ENCODE measurements at regions not wholly inside any gene's neighbourhood (a gene's known extent, or its start where the extent isn't known, plus 50 kb on each side); places are given as distances from the start of the nearest gene placed in this dataset.
A peak's percentile ranks its signal among the peaks of the same experiment; 100 is the strongest.

DNA sequence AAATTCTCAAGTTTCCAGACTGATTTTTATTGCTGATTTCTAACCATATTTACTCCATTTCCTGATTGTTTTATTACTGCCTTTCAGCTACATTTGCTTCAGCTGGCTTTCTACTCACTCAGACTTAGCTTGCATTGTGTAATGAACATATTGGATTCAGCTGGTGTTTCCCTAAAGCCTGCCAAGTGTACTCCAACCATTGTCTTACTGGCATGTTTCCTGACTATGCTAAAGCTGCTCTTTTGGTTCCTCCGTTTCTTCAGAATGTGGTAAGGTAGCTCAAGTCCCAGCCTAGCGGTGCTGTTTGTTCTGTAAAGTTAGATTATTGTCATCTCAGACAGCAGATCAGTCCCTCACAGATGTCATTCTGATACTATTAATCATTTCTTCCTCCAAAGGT lies 53.1 kb upstream of the GLRA2 start:
- peak; percentile 72 for DNase-seq

DNA sequence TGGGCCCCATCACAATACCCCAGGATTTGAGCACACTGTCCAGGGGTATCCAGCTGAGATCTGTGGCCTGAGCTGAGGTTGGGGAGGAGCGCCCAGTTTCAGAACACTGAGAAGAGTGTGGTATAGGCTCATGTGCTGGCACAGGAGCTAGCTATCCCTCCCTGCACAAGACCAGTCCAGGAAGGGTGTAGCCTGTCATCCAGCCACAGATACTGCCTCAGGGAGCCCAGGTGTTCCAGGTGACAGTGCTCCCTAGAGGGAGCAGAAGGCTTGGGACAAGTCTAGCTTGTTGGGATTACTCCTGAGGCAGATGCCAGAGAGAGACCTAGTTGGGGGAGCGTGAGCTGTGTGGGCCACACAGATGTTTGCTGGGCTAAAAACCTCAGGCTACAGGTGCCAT lies 79.6 kb upstream of the GLRA2 start:
- no peak for DNase-seq

DNA sequence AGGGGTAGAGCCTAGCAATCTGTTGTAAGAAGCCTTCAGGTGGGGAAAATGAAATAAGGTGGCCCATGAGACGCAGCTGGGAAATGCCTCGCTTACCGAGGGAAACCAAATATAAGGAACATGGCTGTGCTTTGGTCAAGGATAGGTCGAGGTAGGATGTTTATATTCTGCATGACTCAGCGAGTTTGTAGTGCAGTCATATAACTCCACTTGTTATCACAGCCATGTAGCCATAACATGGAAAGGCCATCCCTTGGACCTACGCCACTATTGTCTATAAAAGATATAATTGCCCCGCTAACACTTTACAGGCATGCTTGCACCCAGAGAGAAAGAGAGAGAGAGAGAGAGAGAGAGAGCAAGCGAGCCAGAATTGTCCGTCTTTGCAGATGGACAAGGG lies 80.9 kb upstream of the GLRA2 start:
- no peak for DNase-seq

DNA sequence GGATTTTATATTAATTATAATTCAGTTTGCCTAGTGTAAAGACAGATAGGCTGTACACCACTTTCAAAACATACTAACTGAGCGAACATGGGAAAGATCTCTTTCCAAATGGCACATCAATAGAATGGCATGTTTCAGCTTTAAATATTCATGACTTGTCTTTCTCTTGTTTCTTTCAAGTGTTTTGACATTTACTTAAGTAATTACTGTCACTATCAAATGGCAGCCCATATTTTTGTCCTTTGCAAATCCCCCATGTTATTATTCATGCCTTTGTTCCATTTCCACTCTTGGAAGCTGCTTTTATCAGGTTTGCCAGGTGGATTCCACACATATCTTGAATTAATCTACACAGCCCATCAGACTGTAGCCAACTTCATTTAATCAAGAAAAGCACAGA lies 89.2 kb upstream of the GLRA2 start:
- DNase-seq, result no peak

DNA sequence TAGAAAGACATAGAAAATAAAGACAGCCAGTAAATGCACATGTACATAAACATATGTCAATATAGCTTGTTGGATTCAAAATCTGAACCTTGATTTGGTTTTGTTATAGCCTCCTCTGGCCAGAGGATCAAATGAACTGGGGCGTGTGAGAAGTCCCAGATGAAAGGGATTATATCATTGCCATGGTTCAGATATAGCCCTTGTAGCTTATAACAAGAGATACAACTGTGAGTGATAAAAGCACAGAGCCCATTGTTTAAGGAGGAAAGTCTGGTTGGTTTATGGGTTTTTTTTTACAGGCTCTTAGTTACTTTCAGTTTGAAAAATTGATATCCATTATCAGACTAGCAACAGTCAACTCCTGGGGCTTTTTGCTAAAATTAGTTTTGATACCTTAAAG lies 101.7 kb upstream of the GLRA2 start:
- no peak for DNase-seq

DNA sequence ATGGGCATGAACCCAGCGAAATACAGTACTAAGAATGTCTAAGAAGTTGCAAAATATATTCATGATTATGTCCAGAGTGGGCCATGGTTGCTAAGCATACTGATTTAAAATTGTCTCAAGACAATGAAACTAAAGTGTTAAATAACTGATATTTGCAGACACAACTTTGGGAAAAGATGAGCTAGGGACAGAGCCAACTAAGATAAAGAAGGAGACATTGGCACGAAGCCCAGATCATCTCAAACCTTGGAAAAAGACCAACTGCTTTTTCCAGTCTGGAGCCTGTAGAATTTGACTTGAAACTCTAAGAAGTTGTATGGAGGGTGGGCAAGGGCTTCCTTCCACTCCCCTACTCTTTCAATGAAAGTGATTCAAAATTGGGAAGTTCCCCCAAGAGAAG lies 108.5 kb upstream of the GLRA2 start:
- DNase-seq, result peak; percentile 11

DNA sequence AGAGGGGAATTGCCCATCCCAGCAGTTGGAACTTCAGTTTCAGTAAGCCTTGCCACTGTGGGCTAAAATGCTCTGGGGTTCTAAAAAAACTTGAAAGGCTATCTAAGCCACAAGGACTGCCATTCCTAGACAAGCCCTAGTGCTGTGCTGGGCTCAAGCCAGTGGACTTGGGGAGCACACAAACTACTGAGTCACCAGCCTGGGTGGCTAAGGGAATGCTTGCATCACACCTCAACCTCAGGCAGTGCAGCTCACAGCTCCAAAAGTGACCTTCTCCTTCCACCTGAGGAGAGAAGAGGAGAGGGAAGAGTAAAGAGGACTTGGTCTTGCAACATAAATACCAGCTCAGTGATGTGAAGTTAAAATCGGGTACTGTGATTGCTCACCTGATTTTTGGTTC lies 116.7 kb upstream of the GLRA2 start:
- DNase-seq, result no peak

DNA sequence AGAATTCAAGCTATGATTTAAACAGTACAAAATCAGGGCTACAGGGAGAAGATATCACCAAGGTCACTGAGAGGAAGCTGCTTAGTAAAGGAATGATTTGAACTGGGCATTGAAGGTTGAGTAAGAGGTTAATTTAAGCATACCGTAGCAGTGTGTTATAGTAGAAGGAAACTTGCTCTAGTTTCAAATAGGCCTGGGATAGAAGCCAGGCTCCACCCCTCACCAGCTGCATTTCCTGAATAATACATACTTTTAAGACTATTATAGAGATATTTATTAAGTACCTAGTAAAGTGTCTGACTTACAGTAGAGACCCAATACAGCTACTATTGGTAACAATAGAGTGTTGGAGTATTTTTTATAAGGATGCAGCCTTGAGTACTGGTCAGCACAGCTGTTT lies 118.0 kb upstream of the GLRA2 start:
- no peak for DNase-seq

DNA sequence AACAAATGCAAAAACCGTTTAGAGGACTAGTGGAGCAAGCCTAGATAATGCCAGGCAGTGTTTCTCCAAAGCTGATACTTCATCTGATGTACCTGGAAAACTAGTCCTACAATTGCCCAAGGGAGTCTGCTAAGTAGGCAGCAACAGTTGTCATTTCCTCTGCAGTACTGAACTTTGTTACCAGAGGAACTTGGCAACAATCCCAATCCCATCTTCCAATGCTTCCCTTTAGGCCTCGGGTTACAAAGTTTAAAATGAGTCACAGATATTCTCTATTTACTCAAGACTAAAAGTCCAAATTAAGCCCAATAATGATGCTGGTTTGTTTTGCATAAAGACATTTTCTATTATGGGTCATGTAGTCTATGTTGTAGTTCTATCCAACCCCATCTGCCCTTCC lies 120.0 kb upstream of the GLRA2 start:
- DNase-seq, result no peak

DNA sequence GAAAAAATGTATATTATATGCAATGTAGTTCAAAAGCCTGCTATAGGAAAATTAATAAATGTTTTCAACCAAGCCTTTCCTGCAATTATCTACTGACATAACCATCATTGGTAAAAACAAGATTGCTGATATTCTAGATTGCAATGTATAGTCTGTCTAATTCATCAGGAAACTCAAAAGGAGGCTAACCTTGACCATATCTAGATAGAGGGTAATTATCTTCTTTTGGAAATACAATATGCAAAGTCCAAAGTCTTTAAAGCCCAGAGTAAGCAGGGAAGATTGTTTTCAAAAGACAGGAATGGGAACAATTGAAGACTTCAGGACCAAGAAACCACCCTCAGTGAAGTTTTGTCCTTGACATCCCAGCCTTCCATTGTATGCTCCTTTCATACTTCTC lies 123.1 kb upstream of the GLRA2 start:
- no peak for DNase-seq

DNA sequence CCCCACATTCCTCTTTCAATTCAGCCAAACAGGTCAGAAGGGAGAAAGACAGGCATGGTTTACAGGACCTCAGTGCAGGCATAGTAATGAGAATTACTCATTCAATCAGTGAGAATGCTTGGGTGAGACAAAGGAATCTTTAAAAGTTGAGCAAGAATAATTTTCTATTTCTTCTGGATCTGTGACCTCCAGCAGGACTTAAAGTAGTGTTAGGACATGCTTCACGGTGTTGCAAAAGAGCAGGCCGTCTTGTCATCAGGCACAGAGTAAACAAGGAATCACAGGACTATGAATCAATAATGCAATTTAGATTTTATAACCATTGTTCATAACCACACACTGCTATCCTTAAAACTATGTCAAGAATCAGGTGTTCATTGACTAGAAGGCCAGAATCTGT lies 130.6 kb upstream of the GLRA2 start:
- DNase-seq, result no peak

DNA sequence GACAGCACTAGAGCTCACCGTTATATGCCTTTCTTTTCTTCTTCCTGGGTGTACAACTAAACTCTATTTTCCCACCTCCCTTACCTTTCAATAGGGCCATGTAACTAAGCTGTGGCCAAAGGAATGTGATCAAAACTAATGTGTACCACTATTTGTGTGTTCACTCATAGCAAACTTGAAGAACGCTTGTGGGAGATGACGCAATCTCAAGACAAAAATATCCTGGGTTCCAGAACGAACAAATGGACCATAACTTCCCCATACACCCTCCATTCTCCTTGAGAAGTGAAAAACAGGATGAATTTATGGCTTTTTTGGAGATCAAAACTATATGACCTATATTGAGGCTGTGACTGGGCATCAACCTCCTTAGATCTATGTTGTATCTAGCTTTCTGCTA lies 139.7 kb upstream of the GLRA2 start:
- DNase-seq, result no peak

DNA sequence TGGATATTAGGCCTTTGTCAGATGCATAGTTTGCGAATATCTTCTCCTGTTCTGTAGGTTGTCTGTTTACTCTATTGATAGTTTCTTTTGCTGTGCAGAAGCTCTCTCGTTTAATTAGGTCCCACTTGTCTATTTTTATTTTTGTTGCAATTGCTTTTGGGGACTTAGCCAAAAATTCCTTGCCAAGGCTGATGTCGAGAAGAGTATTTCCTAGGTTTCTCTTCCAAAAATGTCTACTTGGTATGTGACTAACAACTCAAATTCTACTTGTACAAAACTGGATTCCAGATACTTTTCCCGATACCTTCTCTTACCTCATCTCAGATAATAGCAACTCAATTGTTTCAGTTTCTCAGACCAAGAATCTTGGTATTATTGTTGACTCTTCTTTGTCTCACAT lies 142.4 kb upstream of the GLRA2 start:
- peak; percentile 24 for DNase-seq

DNA sequence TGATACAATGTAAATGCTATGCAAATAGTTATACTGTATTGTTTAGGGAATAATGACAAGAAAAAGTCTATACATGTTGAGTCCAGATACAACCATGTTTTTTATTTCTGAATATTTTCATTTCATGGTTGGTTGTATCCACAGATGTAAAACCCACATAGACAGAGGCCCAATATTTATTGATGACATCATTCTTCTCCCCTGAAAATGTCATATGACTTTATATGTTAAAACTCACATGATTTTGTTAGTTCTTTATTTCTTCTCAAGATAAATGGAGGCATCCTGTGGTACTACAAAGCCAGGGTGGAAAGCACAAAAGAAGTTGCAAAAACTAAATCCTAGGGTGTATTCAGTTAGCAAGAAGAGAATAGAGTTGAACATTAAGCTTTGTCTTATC lies 149.3 kb upstream of the GLRA2 start:
- no peak for DNase-seq

DNA sequence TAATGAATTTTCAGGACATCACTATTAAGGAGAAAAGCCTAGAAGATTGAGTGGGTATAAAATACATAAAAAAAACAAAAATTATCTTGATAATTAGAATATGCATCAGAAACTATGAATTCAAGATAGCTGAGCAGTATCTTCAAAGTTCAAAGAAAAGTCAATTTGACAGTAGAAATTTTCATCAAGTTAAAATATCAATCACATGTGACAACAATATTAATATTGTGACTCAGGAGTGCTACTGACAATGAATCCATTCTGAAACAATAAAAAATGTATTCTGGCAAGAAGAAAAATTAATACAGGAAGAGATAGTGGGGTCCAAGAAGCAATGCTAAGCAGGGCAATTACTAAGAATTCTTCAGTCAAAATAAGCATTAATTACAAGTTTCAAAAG lies 151.9 kb upstream of the GLRA2 start:
- no peak for DNase-seq

DNA sequence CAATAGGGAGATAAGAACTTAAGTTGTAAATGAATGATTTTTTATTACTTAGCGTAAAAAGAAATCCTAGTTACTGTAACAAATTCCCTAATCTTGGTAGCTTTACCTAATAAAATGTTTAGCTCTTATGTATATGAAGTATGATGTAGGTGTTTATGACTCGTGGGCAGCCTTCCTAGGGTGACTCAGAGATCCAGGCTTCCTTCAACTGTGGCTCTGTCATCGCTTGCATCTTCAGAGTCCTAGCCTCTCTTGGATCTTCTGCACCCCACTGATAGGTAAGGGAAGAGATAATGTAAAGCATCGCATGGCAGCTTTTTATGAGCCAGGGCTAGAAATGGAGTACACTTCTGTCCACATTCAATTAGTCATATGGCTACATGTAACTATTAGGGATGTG lies 165.6 kb upstream of the GLRA2 start:
- no peak for DNase-seq

DNA sequence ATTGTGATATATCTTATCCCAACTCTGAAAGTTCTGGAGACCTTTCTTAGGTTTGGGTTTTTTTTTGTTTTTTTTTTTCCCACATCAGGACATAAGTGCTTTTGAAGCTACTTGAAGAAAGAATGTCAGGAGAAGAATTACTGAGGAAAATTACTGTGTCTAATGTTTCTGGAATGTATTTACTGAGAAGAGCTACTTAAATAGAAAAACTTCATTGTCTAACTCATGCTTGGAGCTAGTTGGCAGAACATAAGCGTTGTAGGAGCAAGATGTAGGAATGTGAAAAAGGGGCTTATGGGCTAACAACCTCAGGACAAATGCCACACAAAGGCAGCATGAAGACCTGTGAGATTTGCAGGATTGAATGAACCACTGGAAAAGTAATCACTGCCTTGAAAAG lies 166.6 kb upstream of the GLRA2 start:
- no peak for DNase-seq

DNA sequence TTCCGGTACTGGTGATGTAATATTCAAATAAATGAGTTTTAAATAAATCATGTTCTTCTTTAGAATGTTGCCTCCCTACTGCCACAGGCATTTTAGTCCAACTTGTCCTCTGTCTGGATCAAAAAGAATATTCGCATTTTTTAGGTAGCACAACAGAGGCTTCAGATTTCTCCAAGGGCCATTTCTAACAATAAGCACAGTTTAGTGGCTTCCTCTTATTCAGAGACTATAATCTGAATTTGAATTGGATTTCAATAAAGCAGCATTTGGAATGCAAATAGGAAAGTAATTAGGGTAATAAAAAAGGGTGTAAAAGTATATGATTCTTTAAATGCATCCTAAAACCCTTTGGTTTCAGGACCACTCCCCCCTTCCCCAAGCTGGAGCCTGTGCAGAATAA lies 167.9 kb upstream of the GLRA2 start:
- no peak for DNase-seq

DNA sequence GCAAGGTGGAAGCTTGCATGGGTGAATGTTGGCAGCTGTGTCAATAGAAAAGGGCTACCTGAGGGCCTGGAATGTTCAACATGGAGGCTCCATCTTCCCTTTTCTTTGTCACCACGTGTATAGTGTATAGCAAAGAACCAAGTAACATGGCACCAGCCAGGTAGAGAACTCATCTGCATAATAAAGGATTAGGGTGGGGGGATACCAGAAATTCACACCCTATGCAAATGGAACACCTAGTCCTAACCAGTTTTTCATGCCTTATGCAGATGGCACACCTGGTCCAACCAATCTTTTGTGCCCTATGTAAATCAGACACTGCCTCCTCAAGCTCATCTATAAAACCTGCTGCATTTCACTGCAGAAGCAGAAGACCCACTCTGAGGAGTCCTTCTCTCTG lies 169.6 kb upstream of the GLRA2 start:
- DNase-seq, result no peak

DNA sequence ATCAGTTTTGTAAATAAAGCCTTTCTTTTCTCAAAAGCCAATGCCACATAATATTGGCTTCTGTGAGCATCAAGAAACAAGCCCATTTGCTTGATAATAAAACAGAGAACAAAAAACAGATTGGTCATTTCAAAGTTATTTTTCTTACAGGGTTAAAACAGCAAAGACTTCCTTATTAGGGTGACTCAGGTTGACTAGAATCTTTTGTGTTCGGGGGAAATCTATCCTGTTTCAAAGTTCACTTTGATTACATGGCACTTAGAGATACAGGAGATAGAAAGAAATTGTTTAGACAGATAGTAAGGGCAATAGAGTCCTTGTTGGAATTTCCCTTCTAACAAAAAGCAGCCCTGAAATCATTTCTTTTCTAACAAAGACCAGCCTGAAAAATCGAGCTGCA lies 170.0 kb upstream of the GLRA2 start:
- DNase-seq, result no peak

DNA sequence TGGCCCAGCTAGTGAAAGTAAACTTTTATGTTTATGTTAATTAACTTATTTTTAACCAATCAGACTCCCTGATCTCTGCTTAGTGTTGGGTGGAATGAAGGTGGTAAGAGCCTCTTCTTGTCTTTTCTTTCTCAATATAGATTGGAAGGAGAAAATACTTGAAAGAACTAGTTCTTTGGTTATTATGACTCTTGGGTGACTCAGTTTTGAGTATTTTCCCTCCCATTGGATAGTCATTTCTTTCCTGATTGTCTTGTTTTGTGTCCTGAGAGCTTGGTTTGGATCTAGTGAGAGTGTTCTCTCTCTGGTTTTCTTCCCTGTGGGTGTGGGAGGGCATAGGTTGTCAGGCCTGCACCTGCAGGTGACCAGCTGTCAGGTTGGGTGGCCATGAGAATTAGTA lies 172.0 kb upstream of the GLRA2 start:
- DNase-seq, result no peak

DNA sequence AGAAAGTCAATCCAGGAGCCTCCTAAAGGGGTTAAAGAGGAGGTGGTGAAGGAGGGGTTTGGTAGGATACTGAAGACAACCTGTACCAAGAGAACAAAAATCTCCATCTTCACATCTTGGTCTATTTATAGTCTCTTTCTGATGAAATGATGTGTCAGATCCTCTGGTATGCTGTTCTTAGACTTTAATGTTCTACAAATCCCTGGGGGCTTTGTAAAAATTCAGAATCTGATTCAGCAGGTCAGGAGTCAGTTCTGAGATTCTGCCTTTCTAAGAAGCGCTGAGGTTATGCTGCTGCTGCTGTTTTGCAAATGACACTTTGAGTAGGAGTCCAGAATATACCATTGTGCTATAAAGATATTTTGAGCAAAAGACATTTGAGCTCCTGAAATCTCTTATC lies 172.9 kb upstream of the GLRA2 start:
- no peak for DNase-seq

DNA sequence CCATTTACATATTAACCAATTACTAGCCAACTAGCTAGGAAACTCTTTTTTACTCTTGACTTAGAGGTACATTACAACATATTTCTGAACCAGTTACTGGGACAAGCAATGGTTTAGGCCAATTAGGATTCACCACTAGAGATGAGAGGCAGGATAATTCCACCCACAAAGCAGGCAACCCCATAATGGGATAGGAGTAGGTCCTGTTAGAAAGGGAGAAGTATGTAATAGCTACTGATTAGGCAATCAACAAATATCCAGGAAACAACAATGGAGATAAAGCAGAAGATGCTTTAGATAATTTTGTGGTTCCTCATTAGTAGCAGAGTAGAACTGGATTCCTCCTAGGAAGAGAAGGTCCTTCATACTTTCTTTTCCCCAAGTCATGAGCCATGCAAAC lies 173.8 kb upstream of the GLRA2 start:
- no peak for DNase-seq

DNA sequence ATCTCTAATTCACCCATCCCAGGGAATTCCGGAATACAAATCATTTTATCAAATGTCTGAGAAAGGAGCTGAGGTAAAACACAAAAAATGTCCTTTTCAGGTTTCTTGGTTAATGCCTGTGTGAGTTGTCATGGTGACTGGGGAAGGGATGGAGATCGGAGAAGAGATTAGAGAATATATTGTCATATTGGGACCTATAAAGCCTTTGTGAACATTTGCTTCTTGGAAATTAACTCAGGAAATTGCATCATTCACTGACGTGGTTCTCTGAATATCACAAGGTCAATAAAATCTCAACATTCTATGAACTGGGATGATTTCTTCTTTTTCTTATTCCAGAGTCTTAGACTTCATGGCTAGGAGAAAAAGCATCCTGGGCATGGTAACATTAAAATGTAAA lies 174.8 kb upstream of the GLRA2 start:
- DNase-seq, result no peak

DNA sequence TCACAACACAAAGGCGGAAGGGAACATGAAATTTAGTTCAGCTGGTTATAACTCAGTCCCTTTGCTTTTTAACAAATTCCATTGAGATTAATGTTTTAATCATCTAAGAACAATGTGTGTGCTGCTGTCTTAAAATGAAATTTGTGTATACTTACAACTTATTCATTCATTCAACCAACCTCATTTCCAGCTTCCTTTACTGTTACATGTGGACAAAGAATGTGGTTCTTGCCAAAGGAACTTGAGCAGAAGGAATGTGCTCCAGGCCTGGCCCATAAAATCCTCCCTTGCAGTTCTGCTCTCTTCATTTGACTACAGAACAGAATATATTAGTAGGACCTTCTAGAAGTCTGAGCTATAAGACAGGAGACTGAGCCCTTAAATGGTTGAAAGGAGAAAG lies 176.8 kb upstream of the GLRA2 start:
- no peak for DNase-seq
